ENCODE measurements at regions not wholly inside any gene's neighbourhood (a gene's known extent, or its start where the extent isn't known, plus 50 kb on each side); places are given as distances from the start of the nearest gene placed in this dataset.

DNA sequence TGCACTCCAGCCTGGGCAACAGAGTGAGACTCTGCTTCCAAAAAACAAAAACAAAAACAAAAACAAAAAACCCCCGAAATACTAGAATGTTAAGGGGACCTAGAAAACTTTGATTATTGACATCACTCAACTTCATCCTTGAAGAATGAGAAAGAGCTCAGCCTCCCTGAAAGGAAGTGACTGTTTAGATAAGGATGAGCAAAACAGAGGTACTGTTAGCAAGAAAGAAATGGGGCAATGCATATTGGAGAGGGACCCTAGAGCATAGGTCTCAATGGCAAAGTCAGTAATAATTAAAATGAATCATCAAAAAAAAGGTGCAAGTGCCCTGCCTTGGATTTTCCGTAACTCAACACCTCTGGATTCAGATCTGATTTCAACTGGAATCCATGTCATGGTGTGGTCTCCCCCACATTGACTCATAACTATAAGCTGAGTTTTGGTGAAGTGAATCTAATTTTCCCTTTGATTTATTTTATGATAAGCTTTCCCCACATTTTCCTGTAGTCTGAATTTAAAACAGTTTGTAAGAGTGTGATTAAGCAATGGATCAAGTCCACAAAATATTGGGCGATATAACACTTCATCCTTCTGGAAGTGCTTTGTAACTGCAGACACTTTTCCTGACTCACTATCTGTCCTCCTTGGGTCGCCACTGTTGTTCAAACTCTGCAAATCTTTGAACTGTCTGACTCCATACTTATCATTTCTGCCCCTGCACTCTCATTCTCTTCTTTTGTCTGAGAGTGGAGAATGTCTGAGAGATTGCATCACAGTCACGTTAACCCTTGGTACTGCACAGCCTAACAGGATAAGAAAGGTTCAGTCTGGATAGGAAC lies 224.8 kb upstream of the LYZL1 start:
- Histone ChIP-seq H3K9me3 (ENCODE audit: control insufficient read depth, insufficient read depth, low read length) (no peaks in the 10 kb centered on the region), H3K4me1 (ENCODE audit: insufficient read depth, low read length) (peaks cover 15% of the 10 kb centered on the region), H3K9ac (ENCODE audit: low read depth, low read length) (no peak overlapping the region), H3K36me3 (ENCODE audit: insufficient read depth, low read length) (no peaks in the 10 kb centered on the region)

DNA sequence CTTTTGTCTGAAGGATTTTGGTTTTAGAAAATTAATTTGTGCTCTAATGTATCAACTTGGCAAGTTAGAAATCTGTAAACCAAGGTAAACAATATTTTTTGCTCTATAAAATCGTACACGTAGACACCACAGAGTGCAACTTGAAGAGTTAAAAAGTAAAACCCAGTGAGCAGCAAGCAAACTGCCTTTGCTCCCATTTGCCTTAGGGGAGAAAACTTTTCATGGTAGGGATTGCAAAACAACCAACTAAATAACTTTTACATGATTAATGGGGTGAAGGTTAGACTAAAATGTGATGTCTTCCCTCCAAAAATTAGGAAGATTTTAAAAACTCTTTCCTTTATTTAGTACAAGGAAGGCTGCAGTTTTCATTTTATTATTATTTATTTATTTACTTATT lies 224.2 kb upstream of the LYZL1 start:
- Histone ChIP-seq H3K9ac (ENCODE audit: low read depth, low read length) (no peak overlapping the region), H3K4me1 (ENCODE audit: insufficient read depth, low read length) (peaks cover 22% of the 10 kb centered on the region), H3K9me3 (ENCODE audit: control insufficient read depth, insufficient read depth, low read length) (no peaks in the 10 kb centered on the region), H3K36me3 (ENCODE audit: insufficient read depth, low read length) (no peaks in the 10 kb centered on the region)

DNA sequence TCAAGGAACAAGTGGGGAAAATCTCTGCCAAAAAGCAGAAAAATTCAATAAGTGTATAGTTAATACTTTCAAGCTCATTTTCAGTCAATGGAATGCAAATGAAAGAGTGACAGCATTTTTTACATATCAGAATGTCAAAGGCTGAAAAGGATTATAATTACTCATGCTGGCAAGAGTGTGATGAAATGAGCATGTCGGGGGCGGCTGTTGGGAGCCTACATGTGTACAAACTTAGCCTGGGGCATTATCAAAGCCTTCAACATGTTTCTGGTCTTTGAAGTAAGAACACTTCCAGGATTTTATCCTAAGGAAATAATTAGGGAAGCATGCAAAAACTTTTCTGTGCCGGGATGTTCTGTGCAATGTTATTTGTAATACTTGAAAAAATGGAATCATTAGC lies 221.7 kb upstream of the LYZL1 start:
- Histone ChIP-seq H3K9me3 (ENCODE audit: control insufficient read depth, insufficient read depth, low read length) (no peaks in the 10 kb centered on the region), H3K36me3 (ENCODE audit: insufficient read depth, low read length) (no peaks in the 10 kb centered on the region), H3K9ac (ENCODE audit: low read depth, low read length) (no peak overlapping the region), H3K4me1 (ENCODE audit: insufficient read depth, low read length) (peaks cover 26% of the 10 kb centered on the region)

DNA sequence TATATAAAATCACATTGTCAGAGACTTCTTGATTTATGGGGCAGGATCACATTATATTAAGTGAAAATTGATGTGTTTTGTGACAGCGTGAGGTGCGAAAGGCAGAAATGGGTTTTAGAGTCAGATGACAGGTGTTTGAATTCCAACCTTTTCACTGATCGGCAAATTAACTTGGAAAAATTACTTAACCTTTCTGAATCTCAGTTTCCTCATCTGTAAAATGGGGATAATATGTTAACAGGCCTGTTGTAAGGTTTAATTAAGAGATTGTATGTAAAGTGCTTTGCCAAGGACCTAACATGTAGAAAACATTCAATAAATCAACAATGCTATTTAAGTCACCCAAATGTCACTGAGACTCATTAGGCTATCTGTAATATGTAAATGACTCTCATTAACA lies 221.2 kb upstream of the LYZL1 start:
- peaks cover 26% of the 10 kb centered on the region for H3K4me1 ChIP-seq (ENCODE audit: insufficient read depth, low read length)
- H3K9me3 ChIP-seq (ENCODE audit: control insufficient read depth, insufficient read depth, low read length): no peaks in the 10 kb centered on the region
- no peak overlapping the region for H3K9ac ChIP-seq (ENCODE audit: low read depth, low read length)
- H3K36me3 ChIP-seq (ENCODE audit: insufficient read depth, low read length): no peaks in the 10 kb centered on the region

DNA sequence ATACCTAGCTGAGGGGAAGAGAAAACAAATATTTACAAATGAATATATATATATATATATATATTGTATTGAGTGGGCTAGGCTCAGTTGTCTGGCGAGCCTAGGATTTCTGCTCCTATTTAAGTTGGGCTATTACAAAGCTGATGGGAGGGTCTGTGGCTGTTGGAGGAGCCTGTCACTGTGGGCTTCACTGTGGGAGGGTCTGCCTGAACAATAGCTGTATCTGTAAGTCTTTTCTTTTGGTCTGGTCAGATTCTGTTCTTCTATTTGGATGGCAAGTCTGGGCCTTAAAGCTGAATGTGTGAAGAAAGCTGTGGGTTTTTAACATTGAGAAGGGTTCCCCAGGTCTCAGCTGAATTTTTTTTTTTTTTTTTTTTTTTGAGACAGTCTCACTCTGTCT lies 220.6 kb upstream of the LYZL1 start:
- H3K36me3 ChIP-seq (ENCODE audit: insufficient read depth, low read length): no peaks in the 10 kb centered on the region

DNA sequence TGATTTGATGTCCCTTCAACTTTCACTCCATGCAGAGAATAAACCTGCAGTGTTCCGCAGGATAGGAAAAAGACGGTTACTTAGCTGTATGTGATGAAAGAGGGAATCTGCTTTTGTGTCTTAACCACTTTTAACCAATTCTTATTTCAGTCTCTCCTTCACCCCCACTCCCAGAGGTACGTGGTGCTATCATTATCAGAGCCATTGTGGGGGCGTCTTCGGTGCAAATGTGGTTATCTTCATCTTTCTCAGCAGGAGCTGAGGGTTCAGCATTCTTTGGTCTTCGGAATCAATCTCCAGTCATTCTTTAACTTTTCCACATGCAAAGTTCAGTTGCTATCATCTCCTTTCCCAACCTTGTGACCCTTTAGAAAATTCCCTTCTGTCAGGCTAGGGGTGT lies 219.9 kb upstream of the LYZL1 start:
- H3K9me3 ChIP-seq (ENCODE audit: control insufficient read depth, insufficient read depth, low read length): no peaks in the 10 kb centered on the region
- H3K4me1 ChIP-seq (ENCODE audit: insufficient read depth, low read length): peaks cover 26% of the 10 kb centered on the region
- H3K9ac ChIP-seq (ENCODE audit: low read depth, low read length): no peak overlapping the region
- H3K36me3 ChIP-seq (ENCODE audit: insufficient read depth, low read length): no peaks in the 10 kb centered on the region

More for the DNA sequence above, 220.6 kb upstream of the LYZL1 start:
- peaks cover 26% of the 10 kb centered on the region for H3K4me1 ChIP-seq (ENCODE audit: insufficient read depth, low read length)
- no peaks in the 10 kb centered on the region for H3K9me3 ChIP-seq (ENCODE audit: control insufficient read depth, insufficient read depth, low read length)
- H3K9ac ChIP-seq (ENCODE audit: low read depth, low read length): no peak overlapping the region

DNA sequence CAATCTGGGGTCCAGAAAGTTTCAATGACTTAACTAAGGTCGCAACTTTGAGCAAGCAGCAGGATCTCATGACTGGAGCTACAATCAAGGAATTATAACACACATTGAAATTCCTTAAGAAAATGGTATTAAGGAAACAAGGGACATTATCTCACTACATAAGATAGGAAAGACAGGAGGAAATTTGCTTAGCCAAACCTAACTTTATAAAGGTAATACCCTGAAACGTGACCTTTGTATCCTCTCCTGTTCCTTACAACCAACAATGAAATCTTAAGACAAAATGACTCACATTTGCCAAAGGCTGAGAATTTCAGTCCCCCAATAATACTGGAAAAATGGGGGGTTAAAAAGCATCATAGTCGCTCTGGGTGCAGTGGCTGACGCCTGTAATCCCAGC lies 218.9 kb upstream of the LYZL1 start:
- peaks cover 21% of the 10 kb centered on the region for H3K4me1 ChIP-seq (ENCODE audit: insufficient read depth, low read length)
- no peaks in the 10 kb centered on the region for H3K9me3 ChIP-seq (ENCODE audit: control insufficient read depth, insufficient read depth, low read length)
- no peak overlapping the region for H3K9ac ChIP-seq (ENCODE audit: low read depth, low read length)
- H3K36me3 ChIP-seq (ENCODE audit: insufficient read depth, low read length): no peaks in the 10 kb centered on the region

DNA sequence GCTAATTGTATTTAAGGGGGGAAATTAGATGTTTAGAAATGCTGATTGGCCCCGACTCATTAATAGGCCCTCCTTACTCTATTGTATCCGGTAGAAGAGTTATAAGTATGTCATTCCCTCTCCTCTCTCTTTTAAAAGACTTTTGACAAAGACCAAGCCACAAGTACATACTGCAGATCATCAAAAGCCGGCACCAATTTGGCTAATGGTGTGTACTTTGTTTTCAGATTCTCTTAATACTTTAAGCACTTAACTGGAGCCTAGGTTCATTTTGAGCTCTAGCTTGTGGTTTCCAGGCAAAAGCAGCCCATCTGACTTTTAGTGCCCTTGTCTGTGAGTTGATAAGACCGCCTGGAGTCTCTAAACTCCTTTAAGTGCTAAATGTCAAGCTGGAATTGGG lies 210.0 kb upstream of the LYZL1 start:
- Histone ChIP-seq H3K36me3 (ENCODE audit: insufficient read depth, low read length) (no peaks in the 10 kb centered on the region), H3K9ac (ENCODE audit: low read depth, low read length) (no peak overlapping the region), H3K4me1 (ENCODE audit: insufficient read depth, low read length) (peaks cover 8% of the 10 kb centered on the region; the same call in 1 of the 2 replicates), H3K9me3 (ENCODE audit: control insufficient read depth, insufficient read depth, low read length) (no peaks in the 10 kb centered on the region)

DNA sequence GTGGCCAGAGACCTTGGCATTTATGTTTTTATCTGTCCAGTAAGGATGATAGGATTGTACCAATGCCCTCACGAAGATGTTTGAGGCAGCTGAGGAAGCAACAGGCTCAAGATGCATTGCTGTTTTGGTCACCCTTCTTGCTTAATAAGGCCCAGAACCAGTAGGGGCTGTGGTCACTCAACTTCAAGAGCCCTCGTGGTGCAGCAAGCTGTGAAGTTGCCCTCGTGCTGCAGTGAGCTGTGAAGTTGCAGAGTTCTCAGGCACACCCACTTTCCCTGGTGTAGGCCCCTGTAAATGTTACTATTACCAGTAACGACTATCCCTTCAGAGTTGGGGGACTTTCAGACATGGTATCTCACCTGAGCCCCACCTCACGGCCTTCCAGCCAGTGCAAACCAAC lies 207.6 kb upstream of the LYZL1 start:
- no peaks in the 10 kb centered on the region for H3K9me3 ChIP-seq (ENCODE audit: control insufficient read depth, insufficient read depth, low read length)
- H3K4me1 ChIP-seq (ENCODE audit: insufficient read depth, low read length): peaks cover 8% of the 10 kb centered on the region; the same call in 1 of the 2 replicates
- H3K36me3 ChIP-seq (ENCODE audit: insufficient read depth, low read length): no peaks in the 10 kb centered on the region
- no peak overlapping the region for H3K9ac ChIP-seq (ENCODE audit: low read depth, low read length)

DNA sequence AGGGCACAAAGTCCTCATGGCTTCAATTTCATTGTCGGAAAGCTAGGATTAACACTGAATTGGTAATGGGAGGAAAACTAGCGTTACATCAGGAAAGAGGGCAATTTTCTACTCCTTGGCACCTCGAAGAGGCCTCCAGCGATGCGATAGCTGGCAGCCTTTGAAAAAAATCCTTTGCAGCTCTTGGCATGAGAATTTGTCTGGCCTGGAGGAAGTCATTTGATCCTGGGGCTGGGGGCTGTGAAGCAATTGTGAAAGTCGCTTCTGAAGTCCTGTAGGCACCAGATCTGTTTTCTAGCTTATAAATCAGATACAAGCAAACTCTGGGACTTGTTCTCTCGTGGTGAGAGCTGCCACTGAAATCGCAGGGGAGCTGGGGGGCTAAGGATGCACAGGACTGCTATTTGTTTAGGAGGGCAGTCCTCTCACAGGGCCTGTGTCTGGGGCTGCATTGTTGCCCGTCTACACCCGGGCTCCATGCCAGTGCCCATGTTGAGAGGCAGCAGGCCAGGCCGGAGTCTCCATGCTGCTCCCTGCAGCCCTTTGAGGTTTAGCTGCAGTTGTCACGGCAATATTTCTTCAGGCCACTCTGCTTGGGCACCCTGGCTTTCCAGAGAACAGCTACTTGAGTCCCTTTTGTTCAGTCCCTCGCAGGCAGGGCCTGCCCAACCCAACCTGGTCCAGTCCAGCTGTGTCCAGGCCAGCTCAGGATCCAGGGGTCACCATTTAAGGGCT lies 206.8 kb upstream of the LYZL1 start:
- Histone ChIP-seq H3K36me3 (ENCODE audit: insufficient read depth, low read length) (no peaks in the 10 kb centered on the region), H3K9me3 (ENCODE audit: control insufficient read depth, insufficient read depth, low read length) (no peaks in the 10 kb centered on the region), H3K4me1 (ENCODE audit: insufficient read depth, low read length) (peaks cover 8% of the 10 kb centered on the region; the same call in 1 of the 2 replicates), H3K9ac (ENCODE audit: low read depth, low read length) (no peak overlapping the region)

DNA sequence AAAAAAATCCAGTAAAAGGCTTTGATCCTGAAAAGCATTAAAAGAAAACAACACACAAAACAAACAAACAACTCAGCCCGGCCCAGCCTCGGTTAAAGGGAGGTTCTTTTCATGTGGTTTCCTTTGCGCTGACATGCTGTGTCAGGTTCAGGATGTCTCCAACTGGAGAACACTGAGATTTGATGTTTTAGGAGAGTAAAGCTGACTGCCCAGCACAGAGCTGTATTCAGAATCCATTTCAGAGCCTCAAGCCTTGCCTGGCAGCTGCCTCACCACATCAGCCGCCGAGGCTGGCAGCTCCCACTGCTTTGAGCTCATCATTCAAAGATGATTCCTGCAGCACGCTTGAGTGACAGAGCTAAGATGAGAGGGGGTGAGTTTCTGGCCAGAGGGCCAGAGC lies 205.8 kb upstream of the LYZL1 start:
- Histone ChIP-seq H3K9ac (ENCODE audit: low read depth, low read length) (no peak overlapping the region), H3K36me3 (ENCODE audit: insufficient read depth, low read length) (no peaks in the 10 kb centered on the region), H3K4me1 (ENCODE audit: insufficient read depth, low read length) (peaks cover 8% of the 10 kb centered on the region; the same call in 1 of the 2 replicates), H3K9me3 (ENCODE audit: control insufficient read depth, insufficient read depth, low read length) (no peaks in the 10 kb centered on the region)

DNA sequence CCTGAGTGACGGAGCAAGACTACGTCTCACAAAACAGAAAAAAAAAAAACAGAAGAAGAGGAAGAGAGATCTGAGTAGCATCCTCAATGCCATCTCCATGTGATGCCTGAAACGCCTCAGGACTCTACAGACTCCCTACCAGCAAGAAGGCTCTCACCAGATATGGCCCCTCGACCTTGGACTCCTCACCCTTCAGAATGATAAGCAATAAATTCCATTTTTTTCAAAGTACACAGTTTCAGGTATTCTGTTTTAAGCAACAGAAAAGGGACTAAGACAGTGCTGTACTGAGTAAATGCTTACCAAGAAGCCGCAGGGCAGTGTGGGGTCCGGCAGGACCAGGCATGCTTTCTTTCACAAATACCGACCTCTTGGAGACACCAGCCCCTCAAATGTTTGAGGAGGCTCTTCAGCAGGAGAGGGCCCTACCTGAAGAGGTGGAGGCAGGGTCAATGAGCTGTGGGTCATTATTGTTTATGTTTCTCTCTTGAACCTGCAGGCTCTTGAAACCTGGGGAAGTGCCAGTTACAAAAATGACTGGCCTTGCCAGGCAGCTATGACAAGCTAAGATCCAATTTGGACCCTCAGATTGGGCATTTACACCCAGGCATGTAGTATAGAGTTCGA lies 204.1 kb upstream of the LYZL1 start:
- no peaks in the 10 kb centered on the region for H3K4me1 ChIP-seq (ENCODE audit: insufficient read depth, low read length)
- no peak overlapping the region for H3K9ac ChIP-seq (ENCODE audit: low read depth, low read length)
- H3K36me3 ChIP-seq (ENCODE audit: insufficient read depth, low read length): no peaks in the 10 kb centered on the region
- H3K9me3 ChIP-seq (ENCODE audit: control insufficient read depth, insufficient read depth, low read length): no peaks in the 10 kb centered on the region

DNA sequence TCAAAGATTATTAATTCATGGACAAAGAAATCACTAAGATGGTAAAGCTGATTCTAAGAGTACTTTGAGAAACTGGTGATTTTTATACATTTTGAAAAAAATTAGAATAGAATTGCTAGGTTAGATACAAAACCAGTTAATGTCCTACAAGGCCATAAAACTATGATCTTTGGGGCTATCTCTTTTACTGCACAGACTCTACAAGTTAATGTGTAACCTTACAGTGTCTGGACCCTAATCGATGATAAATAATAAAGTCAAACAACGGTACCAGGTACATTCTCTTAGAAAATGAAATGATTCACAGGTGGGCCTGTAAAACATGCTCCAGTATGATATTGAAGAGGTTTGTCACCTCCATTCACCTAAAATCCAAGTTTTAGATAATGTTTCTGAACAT lies 199.8 kb upstream of the LYZL1 start:
- H3K9ac ChIP-seq (ENCODE audit: low read depth, low read length): no peak overlapping the region
- no peaks in the 10 kb centered on the region for H3K4me1 ChIP-seq (ENCODE audit: insufficient read depth, low read length)
- H3K9me3 ChIP-seq (ENCODE audit: control insufficient read depth, insufficient read depth, low read length): peaks cover 4% of the 10 kb centered on the region
- H3K36me3 ChIP-seq (ENCODE audit: insufficient read depth, low read length): no peaks in the 10 kb centered on the region

DNA sequence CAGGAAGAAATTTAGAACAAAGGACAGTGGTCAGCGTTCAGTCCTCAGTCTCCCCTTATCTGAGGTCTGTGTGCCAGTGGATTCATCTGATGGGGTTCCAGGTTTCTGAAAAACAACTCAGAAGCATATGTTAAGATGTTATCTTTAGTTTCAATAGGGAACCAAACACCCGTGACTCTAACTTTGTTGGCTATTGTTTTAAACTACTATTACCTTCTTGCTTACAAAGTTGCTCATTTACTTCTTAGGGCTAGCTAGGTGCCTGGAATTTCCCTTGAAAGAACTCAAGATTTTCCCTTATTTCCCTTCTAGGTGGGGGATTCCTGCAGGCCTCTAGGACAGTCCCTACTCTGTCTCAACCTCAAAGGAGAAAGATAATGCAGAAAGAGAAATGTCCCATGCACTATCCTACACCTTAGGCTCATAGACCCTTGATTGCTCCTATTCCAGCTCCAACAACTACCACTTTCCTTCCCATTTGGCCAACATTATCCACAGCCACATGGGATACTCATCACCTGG lies 192.5 kb upstream of the LYZL1 start:
- Histone ChIP-seq H3K4me1 (ENCODE audit: insufficient read depth, low read length) (peaks cover 10% of the 10 kb centered on the region), H3K9ac (ENCODE audit: low read depth, low read length) (no peak overlapping the region), H3K36me3 (ENCODE audit: insufficient read depth, low read length) (no peaks in the 10 kb centered on the region), H3K9me3 (ENCODE audit: control insufficient read depth, insufficient read depth, low read length) (peaks cover 4% of the 10 kb centered on the region)
